Keratinocyte (primary cell): ENCODE measurements at regions not wholly inside any gene's neighbourhood (a gene's known extent, or its start where the extent isn't known, plus 50 kb on each side); places are given as distances from the start of the nearest gene placed in this dataset.

ENCODE experiments used
- EZH2 ChIP-seq: IDR thresholded peaks from one replicate; pipeline ENCODE4 v1.6.1; 2012; ENCODE audit warnings: inconsistent platforms, mild to moderate bottlenecking, low read length, moderate library complexity
- TF ChIP-seq, protein P1 (sequence below), 3 experiments: IDR thresholded peaks in 1 of 3; conservative IDR thresholded peaks in 1 of 3; optimal IDR thresholded peaks in 1 of 3; 2 replicates in 2 of 3; 3 replicates in 1 of 3; pipeline versions ENCODE3 to v1.5.1; 2011; ENCODE audit warnings: low read length in 3 of 3, mild to moderate bottlenecking in 3 of 3, moderate library complexity in 2 of 3, control low read depth in 1 of 3, inconsistent platforms in 1 of 3; ENCODE audit not compliant: insufficient read depth in 2 of 3; ENCODE audit errors: extremely low read depth in 1 of 3

DNA sequence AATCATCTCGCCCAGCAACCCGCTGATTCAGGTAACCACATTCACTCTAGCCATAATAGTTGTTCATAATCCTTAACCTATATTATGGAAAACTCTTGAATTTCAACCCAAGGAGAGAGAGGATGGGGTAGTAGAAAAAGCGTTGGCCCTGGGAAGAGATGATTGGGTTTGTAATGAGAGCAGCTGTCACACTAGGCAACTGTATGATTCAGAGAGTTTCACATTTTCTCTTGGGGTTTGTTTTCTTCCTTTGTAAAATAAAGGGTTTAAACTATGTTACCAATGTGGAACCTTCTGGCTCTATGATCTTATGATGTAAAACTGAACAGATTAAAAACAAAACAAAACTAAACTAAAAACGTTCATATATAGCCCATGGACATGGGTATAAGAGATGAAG lies 705.2 kb upstream of the IGFBP3 start:
- TF ChIP-seq, protein P1, sequence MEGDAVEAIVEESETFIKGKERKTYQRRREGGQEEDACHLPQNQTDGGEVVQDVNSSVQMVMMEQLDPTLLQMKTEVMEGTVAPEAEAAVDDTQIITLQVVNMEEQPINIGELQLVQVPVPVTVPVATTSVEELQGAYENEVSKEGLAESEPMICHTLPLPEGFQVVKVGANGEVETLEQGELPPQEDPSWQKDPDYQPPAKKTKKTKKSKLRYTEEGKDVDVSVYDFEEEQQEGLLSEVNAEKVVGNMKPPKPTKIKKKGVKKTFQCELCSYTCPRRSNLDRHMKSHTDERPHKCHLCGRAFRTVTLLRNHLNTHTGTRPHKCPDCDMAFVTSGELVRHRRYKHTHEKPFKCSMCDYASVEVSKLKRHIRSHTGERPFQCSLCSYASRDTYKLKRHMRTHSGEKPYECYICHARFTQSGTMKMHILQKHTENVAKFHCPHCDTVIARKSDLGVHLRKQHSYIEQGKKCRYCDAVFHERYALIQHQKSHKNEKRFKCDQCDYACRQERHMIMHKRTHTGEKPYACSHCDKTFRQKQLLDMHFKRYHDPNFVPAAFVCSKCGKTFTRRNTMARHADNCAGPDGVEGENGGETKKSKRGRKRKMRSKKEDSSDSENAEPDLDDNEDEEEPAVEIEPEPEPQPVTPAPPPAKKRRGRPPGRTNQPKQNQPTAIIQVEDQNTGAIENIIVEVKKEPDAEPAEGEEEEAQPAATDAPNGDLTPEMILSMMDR (optimal IDR thresholded peaks at IDR 0.05 in 1 of 3, IDR thresholded peaks at IDR 0.05 in 1 of 3, conservative IDR thresholded peaks at IDR 0.05 in 1 of 3; ENCODE audit: extremely low read depth in 1 of 3, insufficient read depth in 2 of 3, low read length in 3 of 3): no peak
- no peak for TF ChIP-seq EZH2
